ENCODE measurements at regions not wholly inside any gene's neighbourhood (a gene's known extent, or its start where the extent isn't known, plus 50 kb on each side); places are given as distances from the start of the nearest gene placed in this dataset.

DNA sequence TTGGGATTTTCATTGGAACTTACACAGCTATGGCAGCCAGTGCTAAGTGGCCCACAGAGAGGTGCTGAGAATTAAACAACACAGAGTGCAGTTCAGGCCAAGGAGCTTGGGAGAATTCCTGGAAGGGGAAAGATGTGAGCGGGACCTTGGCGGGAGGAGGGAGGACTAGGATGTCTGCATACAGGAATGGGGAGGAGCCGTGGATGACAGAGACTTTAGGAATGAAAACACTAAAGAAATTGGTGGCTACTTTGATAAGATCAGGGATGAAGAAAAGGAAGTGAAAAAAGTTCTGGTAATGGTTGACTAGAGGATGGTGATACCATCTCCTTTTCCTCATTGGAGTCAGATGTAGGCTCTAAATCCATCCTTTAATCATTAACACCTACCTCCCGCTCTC, 234.2 kb upstream of the FZD8 start:
- TF ChIP-seq, protein P1, sequence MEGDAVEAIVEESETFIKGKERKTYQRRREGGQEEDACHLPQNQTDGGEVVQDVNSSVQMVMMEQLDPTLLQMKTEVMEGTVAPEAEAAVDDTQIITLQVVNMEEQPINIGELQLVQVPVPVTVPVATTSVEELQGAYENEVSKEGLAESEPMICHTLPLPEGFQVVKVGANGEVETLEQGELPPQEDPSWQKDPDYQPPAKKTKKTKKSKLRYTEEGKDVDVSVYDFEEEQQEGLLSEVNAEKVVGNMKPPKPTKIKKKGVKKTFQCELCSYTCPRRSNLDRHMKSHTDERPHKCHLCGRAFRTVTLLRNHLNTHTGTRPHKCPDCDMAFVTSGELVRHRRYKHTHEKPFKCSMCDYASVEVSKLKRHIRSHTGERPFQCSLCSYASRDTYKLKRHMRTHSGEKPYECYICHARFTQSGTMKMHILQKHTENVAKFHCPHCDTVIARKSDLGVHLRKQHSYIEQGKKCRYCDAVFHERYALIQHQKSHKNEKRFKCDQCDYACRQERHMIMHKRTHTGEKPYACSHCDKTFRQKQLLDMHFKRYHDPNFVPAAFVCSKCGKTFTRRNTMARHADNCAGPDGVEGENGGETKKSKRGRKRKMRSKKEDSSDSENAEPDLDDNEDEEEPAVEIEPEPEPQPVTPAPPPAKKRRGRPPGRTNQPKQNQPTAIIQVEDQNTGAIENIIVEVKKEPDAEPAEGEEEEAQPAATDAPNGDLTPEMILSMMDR (conservative IDR thresholded peaks at IDR 0.05; ENCODE audit: low read length), result no peak
- TF ChIP-seq EZH2phosphoT487 (IDR thresholded peaks at IDR 0.05; ENCODE audit: borderline replicate concordance), result no peak

Data from Loucy (cell line).